ENCODE measurements at regions not wholly inside any gene's neighbourhood (a gene's known extent, or its start where the extent isn't known, plus 50 kb on each side); places are given as distances from the start of the nearest gene placed in this dataset.

- no peak for TF ChIP-seq ARID4B (CRISPR knock-in tag; IDR thresholded peaks at IDR 0.05; ENCODE audit: borderline replicate concordance)
- TF ChIP-seq HMGXB4 (CRISPR knock-in tag; IDR thresholded peaks at IDR 0.05), result no peak
- TF ChIP-seq ZNF232 (CRISPR knock-in tag; IDR thresholded peaks at IDR 0.05), result no peak
- TF ChIP-seq, protein P1, sequence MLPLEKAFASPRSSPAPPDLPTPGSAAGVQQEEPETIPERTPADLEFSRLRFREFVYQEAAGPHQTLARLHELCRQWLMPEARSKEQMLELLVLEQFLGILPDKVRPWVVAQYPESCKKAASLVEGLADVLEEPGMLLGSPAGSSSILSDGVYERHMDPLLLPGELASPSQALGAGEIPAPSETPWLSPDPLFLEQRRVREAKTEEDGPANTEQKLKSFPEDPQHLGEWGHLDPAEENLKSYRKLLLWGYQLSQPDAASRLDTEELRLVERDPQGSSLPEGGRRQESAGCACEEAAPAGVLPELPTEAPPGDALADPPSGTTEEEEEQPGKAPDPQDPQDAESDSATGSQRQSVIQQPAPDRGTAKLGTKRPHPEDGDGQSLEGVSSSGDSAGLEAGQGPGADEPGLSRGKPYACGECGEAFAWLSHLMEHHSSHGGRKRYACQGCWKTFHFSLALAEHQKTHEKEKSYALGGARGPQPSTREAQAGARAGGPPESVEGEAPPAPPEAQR (CRISPR knock-in tag; IDR thresholded peaks at IDR 0.05), result no peak
- no peak for TF ChIP-seq NFATC4 (CRISPR knock-in tag; IDR thresholded peaks at IDR 0.05)
These were observed 139.4 kb upstream of the PRICKLE1 start (continued) for GRCh38 chr12:42728770-42729534.

GRCh38 chr12:42728287-42728686 is 138.7 kb upstream of the PRICKLE1 start:
- ChIA-PET CTCF (no interaction called here), POLR2A (no interaction called here)
- no peaks in the 10 kb centered on the region for H3K9me3 Mint-ChIP-seq
- TF ChIP-seq ZNF396 (CRISPR knock-in tag; IDR thresholded peaks at IDR 0.05; ENCODE audit: borderline replicate concordance) (no peak), ZMAT4 (CRISPR knock-in tag; IDR thresholded peaks at IDR 0.05) (no peak), IRF2 (CRISPR knock-in tag; IDR thresholded peaks at IDR 0.05; ENCODE audit: borderline replicate concordance, low read depth) (no peak), OVOL2 (CRISPR knock-in tag; IDR thresholded peaks at IDR 0.05; ENCODE audit: borderline replicate concordance) (no peak), EMX1 (CRISPR knock-in tag; IDR thresholded peaks at IDR 0.05) (no peak), JAZF1 (CRISPR knock-in tag; IDR thresholded peaks at IDR 0.05) (no peak), GABPB1 (CRISPR knock-in tag; IDR thresholded peaks at IDR 0.05) (no peak), ATF3 (CRISPR knock-in tag; conservative IDR thresholded peaks at IDR 0.05) (no peak), ZNF138 (CRISPR knock-in tag; conservative IDR thresholded peaks at IDR 0.05) (no peak), GRHL2 (CRISPR knock-in tag; IDR thresholded peaks at IDR 0.05; ENCODE audit: insufficient replicate concordance, severe bottlenecking) (no peak), TP53 (CRISPR knock-in tag; IDR thresholded peaks at IDR 0.05) (no peak)
- TF ChIP-seq, protein P2, sequence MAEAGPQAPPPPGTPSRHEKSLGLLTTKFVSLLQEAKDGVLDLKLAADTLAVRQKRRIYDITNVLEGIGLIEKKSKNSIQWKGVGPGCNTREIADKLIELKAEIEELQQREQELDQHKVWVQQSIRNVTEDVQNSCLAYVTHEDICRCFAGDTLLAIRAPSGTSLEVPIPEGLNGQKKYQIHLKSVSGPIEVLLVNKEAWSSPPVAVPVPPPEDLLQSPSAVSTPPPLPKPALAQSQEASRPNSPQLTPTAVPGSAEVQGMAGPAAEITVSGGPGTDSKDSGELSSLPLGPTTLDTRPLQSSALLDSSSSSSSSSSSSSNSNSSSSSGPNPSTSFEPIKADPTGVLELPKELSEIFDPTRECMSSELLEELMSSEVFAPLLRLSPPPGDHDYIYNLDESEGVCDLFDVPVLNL (CRISPR knock-in tag; IDR thresholded peaks at IDR 0.05; ENCODE audit: borderline replicate concordance, low read depth), result no peak
- H3K4me1 Mint-ChIP-seq, result no peaks in the 10 kb centered on the region
- H3K27me3 Mint-ChIP-seq (ENCODE audit: low read depth), result no peaks in the 10 kb centered on the region
- H3K36me3 Mint-ChIP-seq, result no peaks in the 10 kb centered on the region; the same call in 1 of the 2 replicates
- H3K4me3 Mint-ChIP-seq, result no peak overlapping the region
- ATAC-seq (no peak), DNase-seq (ENCODE audit: low spot score) (no peak)
- H3K27ac Mint-ChIP-seq, result no peak overlapping the region

Data from WTC11 (cell line).